ENCODE measurements at regions not wholly inside any gene's neighbourhood (a gene's known extent, or its start where the extent isn't known, plus 50 kb on each side); places are given as distances from the start of the nearest gene placed in this dataset.

GRCh38 chr9:22308177-22308576, 138.4 kb upstream of the DMRTA1 start:
- H3K36me3 Mint-ChIP-seq (ENCODE audit: low read depth, unreplicated experiment) = no peaks in the 10 kb centered on the region
- H3K9me3 Mint-ChIP-seq (ENCODE audit: unreplicated experiment) = no peaks in the 10 kb centered on the region
- no peaks in the 10 kb centered on the region for H3K4me1 Mint-ChIP-seq (ENCODE audit: unreplicated experiment)
- DNase-seq (ENCODE audit: low spot score) = no peak
- no peak overlapping the region for H3K27ac Mint-ChIP-seq (ENCODE audit: unreplicated experiment)
- no peaks in the 10 kb centered on the region for H3K27me3 Mint-ChIP-seq (ENCODE audit: unreplicated experiment)
- no peak overlapping the region for H3K4me3 Mint-ChIP-seq (ENCODE audit: unreplicated experiment)
- TF ChIP-seq CTCF (IDR thresholded peaks at IDR 0.05; ENCODE audit: unreplicated experiment) = peak; percentile 21

- Mint-ChIP-seq H3K27me3 (ENCODE audit: unreplicated experiment) (no peaks in the 10 kb centered on the region), H3K36me3 (ENCODE audit: low read depth, unreplicated experiment) (no peaks in the 10 kb centered on the region), H3K4me1 (ENCODE audit: unreplicated experiment) (no peaks in the 10 kb centered on the region), H3K27ac (ENCODE audit: unreplicated experiment) (no peak overlapping the region), H3K4me3 (ENCODE audit: unreplicated experiment) (no peak overlapping the region), H3K9me3 (ENCODE audit: unreplicated experiment) (peaks cover 8% of the 10 kb centered on the region)
- no peak for TF ChIP-seq CTCF (IDR thresholded peaks at IDR 0.05; ENCODE audit: unreplicated experiment)
- DNase-seq (ENCODE audit: low spot score) = no peak
Measured at GRCh38 chr9:22316645-22317044, 130.0 kb upstream of the DMRTA1 start.

- H3K4me3 Mint-ChIP-seq (ENCODE audit: unreplicated experiment) = no peak overlapping the region
- TF ChIP-seq CTCF (IDR thresholded peaks at IDR 0.05; ENCODE audit: unreplicated experiment) = no peak
- H3K4me1 Mint-ChIP-seq (ENCODE audit: unreplicated experiment) = no peaks in the 10 kb centered on the region
- H3K27ac Mint-ChIP-seq (ENCODE audit: unreplicated experiment) = no peak overlapping the region
- H3K27me3 Mint-ChIP-seq (ENCODE audit: unreplicated experiment) = peaks cover 2% of the 10 kb centered on the region
- H3K9me3 Mint-ChIP-seq (ENCODE audit: unreplicated experiment) = no peaks in the 10 kb centered on the region
- no peak for DNase-seq (ENCODE audit: low spot score)
- H3K36me3 Mint-ChIP-seq (ENCODE audit: low read depth, unreplicated experiment) = no peaks in the 10 kb centered on the region
Measured at GRCh38 chr9:22331533-22331932, 115.1 kb upstream of the DMRTA1 start.

DNA sequence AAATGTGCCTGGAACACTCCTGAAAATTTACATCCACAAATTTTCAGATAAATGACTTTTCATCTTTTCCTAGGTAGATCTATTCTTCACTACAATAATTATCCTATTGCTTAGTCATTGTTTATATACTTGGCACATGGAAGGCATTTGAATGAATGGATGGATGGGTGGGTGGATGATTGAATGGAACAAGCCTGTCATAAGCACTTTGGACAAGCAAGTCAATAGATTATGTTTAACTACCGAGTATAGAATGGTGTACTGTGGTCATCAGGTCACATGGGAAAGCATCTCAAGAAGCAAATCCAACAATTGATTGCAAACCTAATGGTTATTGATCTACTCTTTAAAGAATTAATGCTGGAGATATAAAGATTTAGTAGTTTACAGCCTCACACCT, 114.4 kb upstream of the DMRTA1 start:
- peaks cover 2% of the 10 kb centered on the region for H3K27me3 Mint-ChIP-seq (ENCODE audit: unreplicated experiment)
- TF ChIP-seq CTCF (IDR thresholded peaks at IDR 0.05; ENCODE audit: unreplicated experiment) = no peak
- no peaks in the 10 kb centered on the region for H3K9me3 Mint-ChIP-seq (ENCODE audit: unreplicated experiment)
- no peak overlapping the region for H3K27ac Mint-ChIP-seq (ENCODE audit: unreplicated experiment)
- no peaks in the 10 kb centered on the region for H3K36me3 Mint-ChIP-seq (ENCODE audit: low read depth, unreplicated experiment)
- DNase-seq (ENCODE audit: low spot score) = no peak
- no peak overlapping the region for H3K4me3 Mint-ChIP-seq (ENCODE audit: unreplicated experiment)
- no peaks in the 10 kb centered on the region for H3K4me1 Mint-ChIP-seq (ENCODE audit: unreplicated experiment)

GRCh38 chr9:22337261-22337660, 109.4 kb upstream of the DMRTA1 start:
- Mint-ChIP-seq H3K4me1 (ENCODE audit: unreplicated experiment) (no peaks in the 10 kb centered on the region), H3K4me3 (ENCODE audit: unreplicated experiment) (no peak overlapping the region), H3K27ac (ENCODE audit: unreplicated experiment) (no peak overlapping the region), H3K36me3 (ENCODE audit: low read depth, unreplicated experiment) (no peaks in the 10 kb centered on the region), H3K27me3 (ENCODE audit: unreplicated experiment) (peaks cover 2% of the 10 kb centered on the region), H3K9me3 (ENCODE audit: unreplicated experiment) (no peaks in the 10 kb centered on the region)
- DNase-seq (ENCODE audit: low spot score) = no peak
- no peak for TF ChIP-seq CTCF (IDR thresholded peaks at IDR 0.05; ENCODE audit: unreplicated experiment)

Measured in endothelial cell (in vitro differentiated cells).